ENCODE measurements at regions not wholly inside any gene's neighbourhood (a gene's known extent, or its start where the extent isn't known, plus 50 kb on each side); places are given as distances from the start of the nearest gene placed in this dataset.
"Not testable (repeated sequence)": the region's sequence is repeated elsewhere in the genome, so short reads cannot be mapped to it uniquely, and the experiment has no call there.

GRCh38 chr2:120539424-120539936 is 193.5 kb downstream of the INHBB start:
- no peak for DNase-seq (ENCODE audit: low read depth, low spot score)

GRCh38 chr2:120539937-120540718 is 194.2 kb downstream of the INHBB start:
- no peak for DNase-seq (ENCODE audit: low read depth, low spot score)
- no peak overlapping the region for H3K4me3 ChIP-seq (ENCODE audit: low read length)

More at GRCh38 chr2:120539424-120539936, 193.5 kb downstream of the INHBB start:
- no peak overlapping the region for H3K4me3 ChIP-seq (ENCODE audit: low read length)

GRCh38 chr2:120540719-120541552 is 194.7 kb upstream of the GLI2 start:
- no peak overlapping the region for H3K4me3 ChIP-seq (ENCODE audit: low read length)

GRCh38 chr2:120541553-120541932 is 194.1 kb upstream of the GLI2 start:
- DNase-seq (ENCODE audit: low read depth, low spot score), result no peak
- H3K4me3 ChIP-seq (ENCODE audit: low read length), result no peak overlapping the region

More at GRCh38 chr2:120540719-120541552, 194.7 kb upstream of the GLI2 start:
- DNase-seq (ENCODE audit: low read depth, low spot score), result no peak

- no peak for DNase-seq (ENCODE audit: low read depth, low spot score)
- H3K4me3 ChIP-seq (ENCODE audit: low read length), result no peak overlapping the region
Observed at GRCh38 chr2:120541972-120542670, 193.5 kb upstream of the GLI2 start.

GRCh38 chr2:120542911-120543527 is 192.6 kb upstream of the GLI2 start:
- DNase-seq (ENCODE audit: low read depth, low spot score), result no peak
- no peak overlapping the region for H3K4me3 ChIP-seq (ENCODE audit: low read length)

GRCh38 chr2:120543899-120544298 is 191.8 kb upstream of the GLI2 start:
- H3K4me3 ChIP-seq (ENCODE audit: low read length), result no peak overlapping the region
- DNase-seq (ENCODE audit: low read depth, low spot score), result no peak

GRCh38 chr2:120544522-120544921 is 191.1 kb upstream of the GLI2 start:
- no peak for DNase-seq (ENCODE audit: low read depth, low spot score)
- no peak overlapping the region for H3K4me3 ChIP-seq (ENCODE audit: low read length)

- DNase-seq (ENCODE audit: low read depth, low spot score); H3K4me3 ChIP-seq (ENCODE audit: low read length): not testable (repeated sequence)
Observed at GRCh38 chr2:120545007-120545406, 190.7 kb upstream of the GLI2 start.

- H3K4me3 ChIP-seq (ENCODE audit: low read length), result no peak overlapping the region
- no peak for DNase-seq (ENCODE audit: low read depth, low spot score)
Observed at GRCh38 chr2:120545521-120546047, 190.1 kb upstream of the GLI2 start.

- DNase-seq (ENCODE audit: low read depth, low spot score), result no peak
- no peak overlapping the region for H3K4me3 ChIP-seq (ENCODE audit: low read length)
Observed at GRCh38 chr2:120546048-120546864, 189.4 kb upstream of the GLI2 start.

GRCh38 chr2:120546865-120547390 is 188.7 kb upstream of the GLI2 start:
- DNase-seq (ENCODE audit: low read depth, low spot score), result no peak
- H3K4me3 ChIP-seq (ENCODE audit: low read length), result no peak overlapping the region

- no peak for DNase-seq (ENCODE audit: low read depth, low spot score)
- H3K4me3 ChIP-seq (ENCODE audit: low read length), result no peak overlapping the region
Observed at GRCh38 chr2:120547662-120548061, 188.0 kb upstream of the GLI2 start.

- no peak overlapping the region for H3K4me3 ChIP-seq (ENCODE audit: low read length)
- DNase-seq (ENCODE audit: low read depth, low spot score), result no peak
Observed at GRCh38 chr2:120548627-120549608, 186.8 kb upstream of the GLI2 start.

- DNase-seq (ENCODE audit: low read depth, low spot score), result no peak
- H3K4me3 ChIP-seq (ENCODE audit: low read length), result no peak overlapping the region
Observed at GRCh38 chr2:120549841-120550240, 185.8 kb upstream of the GLI2 start.

- H3K4me3 ChIP-seq (ENCODE audit: low read length), result no peak overlapping the region
- no peak for DNase-seq (ENCODE audit: low read depth, low spot score)
Observed at GRCh38 chr2:120550282-120550681, 185.4 kb upstream of the GLI2 start.
